GM12872 (cell line): ENCODE measurements at regions not wholly inside any gene's neighbourhood (a gene's known extent, or its start where the extent isn't known, plus 50 kb on each side); places are given as distances from the start of the nearest gene placed in this dataset.

ENCODE experiments used
- CTCF ChIP-seq: IDR thresholded peaks from 3 replicates; pipeline ENCODE4 v1.5.1; 2011; ENCODE audit warnings: low read depth, mild to moderate bottlenecking, low read length, moderate library complexity; ENCODE audit not compliant: insufficient read depth

- no peak for TF ChIP-seq CTCF
Observed at GRCh38 chr20:24139846-24140245, 151.3 kb upstream of the GGTLC1 start.

- TF ChIP-seq CTCF: no peak
Observed at GRCh38 chr20:24138951-24139350, 150.4 kb upstream of the GGTLC1 start.

- TF ChIP-seq CTCF: no peak
Observed at GRCh38 chr20:24138196-24138857, 149.7 kb upstream of the GGTLC1 start.

- no peak for TF ChIP-seq CTCF
Observed at GRCh38 chr20:24136659-24137246, 148.2 kb upstream of the GGTLC1 start.

GRCh38 chr20:24135781-24136180 lies 147.2 kb upstream of the GGTLC1 start:
- TF ChIP-seq CTCF: no peak

GRCh38 chr20:24134930-24135329 lies 146.4 kb upstream of the GGTLC1 start:
- no peak for TF ChIP-seq CTCF

- TF ChIP-seq CTCF: no peak
Observed at GRCh38 chr20:24134284-24134683, 145.7 kb upstream of the GGTLC1 start.
